ENCODE measurements at regions not wholly inside any gene's neighbourhood (a gene's known extent, or its start where the extent isn't known, plus 50 kb on each side); places are given as distances from the start of the nearest gene placed in this dataset.

GRCh38 chr9:33645706-33646105, 121.7 kb downstream of the ANKRD18B start:
- H3K27me3 ChIP-seq (ENCODE audit: control insufficient read depth in 4 of 4, insufficient read depth in 4 of 4, low read length in 3 of 4), result peaks cover 0 to 2% (median 0%) of the 10 kb centered on the region in 4 donors
- H3K4me1 ChIP-seq (ENCODE audit: control insufficient read depth in 4 of 4, insufficient read depth in 4 of 4, low read length in 3 of 4), result no peaks in the 10 kb centered on the region
- H3K9ac ChIP-seq (ENCODE audit: low read depth in 1 of 2, low read length in 2 of 2), result no peak overlapping the region
- no peaks in the 10 kb centered on the region for H3K36me3 ChIP-seq (ENCODE audit: control insufficient read depth in 4 of 4, insufficient read depth in 3 of 4, low read depth in 1 of 4, low read length in 3 of 4)
- TF ChIP-seq GABPA (IDR thresholded peaks at IDR 0.05 in 1 of 2, conservative IDR thresholded peaks at IDR 0.05 in 1 of 2) (no peak), NR2F2 (IDR thresholded peaks at IDR 0.05) (no peak), FOXA1 (IDR thresholded peaks at IDR 0.05) (no peak), JUND (IDR thresholded peaks at IDR 0.05) (no peak), HNF4A (conservative IDR thresholded peaks at IDR 0.05) (no peak), HNF4G (IDR thresholded peaks at IDR 0.05) (no peak), TAF1 (conservative IDR thresholded peaks at IDR 0.05) (no peak), YY1 (IDR thresholded peaks at IDR 0.05) (no peak), SP1 (IDR thresholded peaks at IDR 0.05) (no peak), EGR1 (IDR thresholded peaks at IDR 0.05; ENCODE audit: low read depth in 2 of 2) (no peak), RAD21 (IDR thresholded peaks at IDR 0.05) (no peak), FOXA2 (IDR thresholded peaks at IDR 0.05) (no peak), ATF3 (IDR thresholded peaks at IDR 0.05) (no peak), RXRA (IDR thresholded peaks at IDR 0.05) (no peak)
- TF ChIP-seq, protein P1, sequence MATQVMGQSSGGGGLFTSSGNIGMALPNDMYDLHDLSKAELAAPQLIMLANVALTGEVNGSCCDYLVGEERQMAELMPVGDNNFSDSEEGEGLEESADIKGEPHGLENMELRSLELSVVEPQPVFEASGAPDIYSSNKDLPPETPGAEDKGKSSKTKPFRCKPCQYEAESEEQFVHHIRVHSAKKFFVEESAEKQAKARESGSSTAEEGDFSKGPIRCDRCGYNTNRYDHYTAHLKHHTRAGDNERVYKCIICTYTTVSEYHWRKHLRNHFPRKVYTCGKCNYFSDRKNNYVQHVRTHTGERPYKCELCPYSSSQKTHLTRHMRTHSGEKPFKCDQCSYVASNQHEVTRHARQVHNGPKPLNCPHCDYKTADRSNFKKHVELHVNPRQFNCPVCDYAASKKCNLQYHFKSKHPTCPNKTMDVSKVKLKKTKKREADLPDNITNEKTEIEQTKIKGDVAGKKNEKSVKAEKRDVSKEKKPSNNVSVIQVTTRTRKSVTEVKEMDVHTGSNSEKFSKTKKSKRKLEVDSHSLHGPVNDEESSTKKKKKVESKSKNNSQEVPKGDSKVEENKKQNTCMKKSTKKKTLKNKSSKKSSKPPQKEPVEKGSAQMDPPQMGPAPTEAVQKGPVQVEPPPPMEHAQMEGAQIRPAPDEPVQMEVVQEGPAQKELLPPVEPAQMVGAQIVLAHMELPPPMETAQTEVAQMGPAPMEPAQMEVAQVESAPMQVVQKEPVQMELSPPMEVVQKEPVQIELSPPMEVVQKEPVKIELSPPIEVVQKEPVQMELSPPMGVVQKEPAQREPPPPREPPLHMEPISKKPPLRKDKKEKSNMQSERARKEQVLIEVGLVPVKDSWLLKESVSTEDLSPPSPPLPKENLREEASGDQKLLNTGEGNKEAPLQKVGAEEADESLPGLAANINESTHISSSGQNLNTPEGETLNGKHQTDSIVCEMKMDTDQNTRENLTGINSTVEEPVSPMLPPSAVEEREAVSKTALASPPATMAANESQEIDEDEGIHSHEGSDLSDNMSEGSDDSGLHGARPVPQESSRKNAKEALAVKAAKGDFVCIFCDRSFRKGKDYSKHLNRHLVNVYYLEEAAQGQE (IDR thresholded peaks at IDR 0.05), result no peak
- TF ChIP-seq, protein P2, sequence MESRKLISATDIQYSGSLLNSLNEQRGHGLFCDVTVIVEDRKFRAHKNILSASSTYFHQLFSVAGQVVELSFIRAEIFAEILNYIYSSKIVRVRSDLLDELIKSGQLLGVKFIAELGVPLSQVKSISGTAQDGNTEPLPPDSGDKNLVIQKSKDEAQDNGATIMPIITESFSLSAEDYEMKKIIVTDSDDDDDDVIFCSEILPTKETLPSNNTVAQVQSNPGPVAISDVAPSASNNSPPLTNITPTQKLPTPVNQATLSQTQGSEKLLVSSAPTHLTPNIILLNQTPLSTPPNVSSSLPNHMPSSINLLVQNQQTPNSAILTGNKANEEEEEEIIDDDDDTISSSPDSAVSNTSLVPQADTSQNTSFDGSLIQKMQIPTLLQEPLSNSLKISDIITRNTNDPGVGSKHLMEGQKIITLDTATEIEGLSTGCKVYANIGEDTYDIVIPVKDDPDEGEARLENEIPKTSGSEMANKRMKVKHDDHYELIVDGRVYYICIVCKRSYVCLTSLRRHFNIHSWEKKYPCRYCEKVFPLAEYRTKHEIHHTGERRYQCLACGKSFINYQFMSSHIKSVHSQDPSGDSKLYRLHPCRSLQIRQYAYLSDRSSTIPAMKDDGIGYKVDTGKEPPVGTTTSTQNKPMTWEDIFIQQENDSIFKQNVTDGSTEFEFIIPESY (IDR thresholded peaks at IDR 0.05), result no peak
- TF ChIP-seq, protein P3, sequence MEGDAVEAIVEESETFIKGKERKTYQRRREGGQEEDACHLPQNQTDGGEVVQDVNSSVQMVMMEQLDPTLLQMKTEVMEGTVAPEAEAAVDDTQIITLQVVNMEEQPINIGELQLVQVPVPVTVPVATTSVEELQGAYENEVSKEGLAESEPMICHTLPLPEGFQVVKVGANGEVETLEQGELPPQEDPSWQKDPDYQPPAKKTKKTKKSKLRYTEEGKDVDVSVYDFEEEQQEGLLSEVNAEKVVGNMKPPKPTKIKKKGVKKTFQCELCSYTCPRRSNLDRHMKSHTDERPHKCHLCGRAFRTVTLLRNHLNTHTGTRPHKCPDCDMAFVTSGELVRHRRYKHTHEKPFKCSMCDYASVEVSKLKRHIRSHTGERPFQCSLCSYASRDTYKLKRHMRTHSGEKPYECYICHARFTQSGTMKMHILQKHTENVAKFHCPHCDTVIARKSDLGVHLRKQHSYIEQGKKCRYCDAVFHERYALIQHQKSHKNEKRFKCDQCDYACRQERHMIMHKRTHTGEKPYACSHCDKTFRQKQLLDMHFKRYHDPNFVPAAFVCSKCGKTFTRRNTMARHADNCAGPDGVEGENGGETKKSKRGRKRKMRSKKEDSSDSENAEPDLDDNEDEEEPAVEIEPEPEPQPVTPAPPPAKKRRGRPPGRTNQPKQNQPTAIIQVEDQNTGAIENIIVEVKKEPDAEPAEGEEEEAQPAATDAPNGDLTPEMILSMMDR (IDR thresholded peaks at IDR 0.05; ENCODE audit: low read depth, low read length, missing input control), result no peak
- TF ChIP-seq, protein P4, sequence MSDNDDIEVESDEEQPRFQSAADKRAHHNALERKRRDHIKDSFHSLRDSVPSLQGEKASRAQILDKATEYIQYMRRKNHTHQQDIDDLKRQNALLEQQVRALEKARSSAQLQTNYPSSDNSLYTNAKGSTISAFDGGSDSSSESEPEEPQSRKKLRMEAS (IDR thresholded peaks at IDR 0.05), result no peak
- H3K4me3 ChIP-seq (ENCODE audit: low read depth in 1 of 3, low read length in 3 of 3), result no peak overlapping the region
- no peak for DNase-seq (ENCODE audit: low spot score)
- H3K27ac ChIP-seq (ENCODE audit: low read depth in 1 of 2, low read length in 2 of 2), result no peak overlapping the region
- no peaks in the 10 kb centered on the region for H3K9me3 ChIP-seq (ENCODE audit: control insufficient read depth in 4 of 4, low read length in 3 of 4)
